ENCODE measurements at regions not wholly inside any gene's neighbourhood (a gene's known extent, or its start where the extent isn't known, plus 50 kb on each side); places are given as distances from the start of the nearest gene placed in this dataset.

- no peak for ATAC-seq (ENCODE audit: low FRiP score)
- no peak for DNase-seq (ENCODE audit: low spot score)
- TF ChIP-seq CTCF (IDR thresholded peaks at IDR 0.05): no peak
Observed at GRCh38 chr5:125002727-125003598, 256.5 kb upstream of the ZNF608 start.

- no peak for TF ChIP-seq CTCF (IDR thresholded peaks at IDR 0.05)
Observed at GRCh38 chr5:125004009-125004408, 257.6 kb upstream of the ZNF608 start.

GRCh38 chr5:125005266-125005665, 258.8 kb upstream of the ZNF608 start:
- no peak for DNase-seq (ENCODE audit: low spot score)
- no peak for ATAC-seq (ENCODE audit: low FRiP score)
- no peak for TF ChIP-seq CTCF (IDR thresholded peaks at IDR 0.05)

More at GRCh38 chr5:125004009-125004408, 257.6 kb upstream of the ZNF608 start:
- ATAC-seq (ENCODE audit: low FRiP score): no peak
- DNase-seq (ENCODE audit: low spot score): no peak

- DNase-seq (ENCODE audit: low spot score) (no peak), ATAC-seq (ENCODE audit: low FRiP score) (no peak)
- TF ChIP-seq CTCF (IDR thresholded peaks at IDR 0.05): no peak
Observed at GRCh38 chr5:125006011-125006685, 259.7 kb upstream of the ZNF608 start.

GRCh38 chr5:125010356-125010755, 263.9 kb upstream of the ZNF608 start:
- DNase-seq (ENCODE audit: low spot score) (no peak), ATAC-seq (ENCODE audit: low FRiP score) (no peak)
- no peak for TF ChIP-seq CTCF (IDR thresholded peaks at IDR 0.05)

GRCh38 chr5:125011014-125011413, 264.6 kb upstream of the ZNF608 start:
- ATAC-seq (ENCODE audit: low FRiP score) (no peak), DNase-seq (ENCODE audit: low spot score) (no peak)
- TF ChIP-seq CTCF (IDR thresholded peaks at IDR 0.05): no peak

Data from omental fat pad (tissue), 3 donors.